NT2/D1 (cell line): ENCODE measurements at regions not wholly inside any gene's neighbourhood (a gene's known extent, or its start where the extent isn't known, plus 50 kb on each side); places are given as distances from the start of the nearest gene placed in this dataset.

ENCODE experiments used
- DNase-seq: peaks from one replicate; pipeline ENCODE4 v3.0.0-alpha.2; 2011; ENCODE audit warnings: low read depth, low spot score
- H3K27me3 ChIP-seq: 2 replicates; pipeline ENCODE4 v1.6.0; 2011; ENCODE audit warnings: mild to moderate bottlenecking; ENCODE audit not compliant: insufficient read length, insufficient read depth
- H3K36me3 ChIP-seq: 2 replicates; pipeline ENCODE4 v1.6.1; 2011; ENCODE audit warnings: mild to moderate bottlenecking, low read length, mixed read lengths; ENCODE audit not compliant: insufficient read depth, insufficient read length
- H3K4me1 ChIP-seq: 2 replicates; pipeline ENCODE4 v1.5.1; 2011; ENCODE audit not compliant: insufficient read depth, insufficient read length
- H3K4me3 ChIP-seq: 2 replicates; pipeline ENCODE4 v1.5.1; 2011; ENCODE audit warnings: low read depth; ENCODE audit not compliant: insufficient read length
- H3K9ac ChIP-seq: 2 replicates; pipeline ENCODE4 v1.6.0; 2011; ENCODE audit warnings: low read depth; ENCODE audit not compliant: insufficient read length
- H3K9me3 ChIP-seq: 2 replicates; pipeline ENCODE4 v1.5.1; 2011; ENCODE audit warnings: mild to moderate bottlenecking, low read length; ENCODE audit not compliant: insufficient read depth
- SUZ12 ChIP-seq: IDR thresholded peaks from 2 replicates; pipeline ENCODE4 v1.6.1; 2011; ENCODE audit not compliant: insufficient read length, insufficient read depth; ENCODE audit errors: extremely low read depth
- YY1 ChIP-seq: IDR thresholded peaks from 2 replicates; pipeline ENCODE4 v1.6.1; 2011; ENCODE audit not compliant: insufficient read length, insufficient read depth
- ZNF274 ChIP-seq: IDR thresholded peaks from 2 replicates; pipeline ENCODE4 v1.6.1; 2011; ENCODE audit warnings: mild to moderate bottlenecking, low read depth, low read length

DNA sequence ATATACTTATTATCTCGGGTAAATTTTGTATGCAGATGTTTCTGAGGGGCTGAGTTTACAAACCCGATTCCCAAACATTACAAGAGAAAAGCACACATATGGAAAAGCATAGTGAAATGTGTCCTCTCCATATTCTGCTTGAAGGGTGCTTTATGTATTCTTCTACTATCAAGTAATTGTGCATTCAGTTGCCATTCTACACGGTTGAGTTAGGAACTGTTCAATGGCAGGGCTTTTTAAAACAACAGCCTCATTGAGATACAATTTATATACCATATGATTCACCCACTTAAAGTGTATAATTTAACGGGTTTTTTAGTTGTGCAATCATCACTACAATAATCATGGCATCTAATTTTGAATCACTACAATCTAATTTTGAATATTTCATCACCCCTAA is 138.4 kb upstream of the DLGAP1 start:
- H3K4me3 ChIP-seq: no peak overlapping the region
- no peaks in the 10 kb centered on the region for H3K36me3 ChIP-seq
- no peaks in the 10 kb centered on the region for H3K4me1 ChIP-seq
- H3K9ac ChIP-seq: no peak overlapping the region
- H3K27me3 ChIP-seq: no peaks in the 10 kb centered on the region
- TF ChIP-seq YY1 (no peak), SUZ12 (no peak), ZNF274 (no peak)
- H3K9me3 ChIP-seq: no peaks in the 10 kb centered on the region
- DNase-seq: no peak

DNA sequence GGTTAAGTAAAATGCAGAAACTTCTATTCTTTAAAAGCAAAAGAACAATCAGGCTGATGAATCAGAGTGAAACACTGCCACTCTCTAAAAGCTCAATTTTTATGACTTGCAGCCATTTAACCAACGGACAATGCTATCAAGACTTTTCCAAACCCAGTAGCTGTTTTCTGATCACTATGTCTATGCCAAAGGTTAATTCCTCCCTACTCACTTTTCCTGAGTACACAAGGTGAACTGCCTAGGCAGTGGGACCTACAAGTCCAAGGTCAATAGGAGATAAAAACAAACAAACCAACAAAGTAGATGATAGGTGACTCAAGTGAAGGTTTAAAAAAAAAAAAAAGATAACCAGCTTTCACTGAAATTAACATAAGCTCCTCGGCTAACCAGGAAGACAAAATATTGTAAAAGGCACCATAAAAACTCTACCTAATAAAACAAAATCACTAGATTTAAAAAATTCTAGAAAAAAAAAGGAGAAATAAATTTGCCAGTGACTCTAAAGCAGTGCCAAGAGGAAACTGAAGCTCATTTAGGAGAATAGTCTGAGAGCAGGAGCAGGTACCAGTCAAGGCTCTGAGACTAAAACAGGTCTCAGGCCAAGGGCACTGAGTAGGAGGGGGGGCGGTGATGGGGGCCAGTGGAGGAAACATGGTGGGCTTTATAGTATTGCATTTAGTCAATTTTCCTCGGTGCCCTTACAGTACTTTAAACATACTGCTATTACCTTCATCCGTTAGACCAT is 134.1 kb upstream of the DLGAP1 start:
- Histone ChIP-seq H3K27me3 (no peaks in the 10 kb centered on the region), H3K4me1 (no peaks in the 10 kb centered on the region), H3K9ac (no peak overlapping the region), H3K4me3 (no peak overlapping the region), H3K9me3 (no peaks in the 10 kb centered on the region), H3K36me3 (no peaks in the 10 kb centered on the region)
- TF ChIP-seq YY1 (no peak), ZNF274 (no peak), SUZ12 (no peak)
- DNase-seq: no peak

DNA sequence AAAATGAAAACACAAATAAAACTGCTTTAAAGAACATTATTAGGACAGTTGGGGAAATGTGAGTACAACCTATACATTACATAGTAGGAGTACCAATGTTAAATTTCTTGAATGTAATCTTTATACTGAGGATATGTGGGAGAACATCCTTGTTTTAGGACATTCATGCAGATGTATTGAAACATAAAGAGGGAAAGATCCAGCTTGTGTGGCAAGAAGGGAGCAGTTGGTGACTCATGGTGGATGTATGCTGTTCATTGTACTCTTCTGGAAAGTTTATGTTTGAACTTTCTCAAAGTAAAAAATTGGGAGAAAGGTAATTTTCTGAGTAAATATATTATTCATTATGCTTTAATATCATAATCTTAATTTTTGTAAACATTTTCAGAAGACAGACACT is 132.1 kb upstream of the DLGAP1 start:
- no peak for DNase-seq
- no peaks in the 10 kb centered on the region for H3K4me1 ChIP-seq
- no peaks in the 10 kb centered on the region for H3K9me3 ChIP-seq
- H3K9ac ChIP-seq: no peak overlapping the region
- no peak for TF ChIP-seq ZNF274
- TF ChIP-seq YY1: no peak
- TF ChIP-seq SUZ12: no peak
- H3K27me3 ChIP-seq: no peaks in the 10 kb centered on the region
- H3K36me3 ChIP-seq: no peaks in the 10 kb centered on the region
- H3K4me3 ChIP-seq: no peak overlapping the region

DNA sequence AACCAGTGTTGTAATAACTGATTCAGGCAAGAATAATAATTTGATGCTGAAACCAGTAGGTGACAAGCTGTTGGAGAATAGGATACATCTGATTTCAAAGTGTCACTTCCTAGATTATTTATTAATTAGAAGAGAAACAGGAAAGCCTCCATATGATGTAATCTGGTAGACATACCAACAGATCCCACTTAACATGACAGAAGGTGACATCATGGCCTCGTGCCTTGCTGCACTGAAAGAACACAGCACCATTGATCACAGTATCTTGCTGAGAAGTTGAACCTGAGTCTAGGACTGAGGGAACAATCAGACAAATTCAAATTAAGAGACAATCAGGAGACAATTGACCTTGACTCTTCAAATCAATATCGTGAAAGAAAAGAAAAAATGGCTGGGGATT is 131.6 kb upstream of the DLGAP1 start:
- Histone ChIP-seq H3K9ac (no peak overlapping the region), H3K4me1 (no peaks in the 10 kb centered on the region), H3K4me3 (no peak overlapping the region), H3K36me3 (no peaks in the 10 kb centered on the region), H3K27me3 (no peaks in the 10 kb centered on the region), H3K9me3 (no peaks in the 10 kb centered on the region)
- no peak for DNase-seq
- TF ChIP-seq YY1 (no peak), SUZ12 (no peak), ZNF274 (no peak)

DNA sequence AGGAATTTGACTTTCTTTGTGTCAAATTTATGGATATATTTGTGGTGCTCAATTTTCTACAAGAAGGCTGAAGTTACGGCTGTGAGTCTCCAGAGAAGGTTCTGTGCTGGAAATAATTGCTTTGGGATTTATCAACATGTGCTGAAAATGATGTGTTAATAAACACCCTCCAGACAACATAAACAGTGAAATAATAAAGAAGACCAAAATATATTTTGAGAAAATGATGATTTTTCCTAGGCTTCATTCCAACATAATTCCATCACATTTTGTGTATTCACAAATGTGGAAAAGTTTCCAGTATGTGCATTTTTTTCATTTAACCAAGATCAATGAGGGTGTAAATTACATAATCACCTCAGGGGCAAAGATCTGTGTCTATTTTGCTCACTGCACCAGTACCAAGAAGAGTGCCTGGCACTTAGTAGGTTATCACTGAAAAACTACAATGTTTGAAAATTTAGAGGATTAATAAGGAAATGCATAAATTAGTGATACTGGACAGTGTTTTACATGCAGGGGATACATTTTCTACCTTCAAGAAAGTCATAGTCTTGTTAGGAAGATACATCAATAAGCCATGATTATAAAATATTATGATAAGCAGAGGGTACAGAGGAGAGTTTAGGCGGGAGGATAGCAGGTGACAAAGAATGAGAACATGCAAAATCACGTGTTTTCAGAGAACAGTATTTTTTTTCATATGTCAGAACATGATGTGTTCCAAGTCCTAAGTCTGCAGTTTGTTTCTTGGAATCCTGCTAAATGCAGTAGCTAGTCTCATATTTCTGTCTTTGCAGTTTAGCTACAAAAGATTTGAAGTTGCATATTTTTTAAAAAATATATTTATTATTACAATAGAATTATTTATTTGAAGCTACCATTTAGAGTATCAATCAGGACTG is 127.6 kb upstream of the DLGAP1 start:
- H3K9me3 ChIP-seq: no peaks in the 10 kb centered on the region
- no peak overlapping the region for H3K9ac ChIP-seq
- DNase-seq: no peak
- no peak overlapping the region for H3K4me3 ChIP-seq
- no peaks in the 10 kb centered on the region for H3K27me3 ChIP-seq
- TF ChIP-seq ZNF274 (no peak), YY1 (no peak)
- H3K4me1 ChIP-seq: no peaks in the 10 kb centered on the region
- H3K36me3 ChIP-seq: no peaks in the 10 kb centered on the region

DNA sequence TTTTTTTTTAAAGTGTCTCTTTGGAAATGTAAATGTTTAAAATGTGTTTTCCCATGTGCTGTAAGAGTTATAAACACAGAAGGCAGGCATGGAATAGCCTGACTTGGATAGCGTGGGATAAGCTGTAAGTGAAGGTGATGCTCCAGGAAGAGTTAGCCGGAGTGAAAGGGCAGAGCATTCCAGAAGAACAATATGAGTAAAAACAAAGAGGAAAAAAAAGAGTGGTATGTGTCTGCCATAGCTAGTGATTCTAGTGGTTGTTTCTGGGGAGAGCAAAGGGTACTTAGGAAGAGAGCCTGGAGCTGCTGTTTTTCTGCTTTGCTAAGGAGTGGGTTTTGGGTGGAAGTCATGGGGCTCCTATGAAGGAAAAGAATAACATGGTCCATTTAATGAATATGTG is 126.9 kb upstream of the DLGAP1 start:
- Histone ChIP-seq H3K9ac (no peak overlapping the region), H3K9me3 (no peaks in the 10 kb centered on the region), H3K4me1 (no peaks in the 10 kb centered on the region), H3K27me3 (no peaks in the 10 kb centered on the region), H3K36me3 (no peaks in the 10 kb centered on the region), H3K4me3 (no peak overlapping the region)
- DNase-seq: no peak
- TF ChIP-seq SUZ12 (no peak), ZNF274 (no peak), YY1 (no peak)

DNA sequence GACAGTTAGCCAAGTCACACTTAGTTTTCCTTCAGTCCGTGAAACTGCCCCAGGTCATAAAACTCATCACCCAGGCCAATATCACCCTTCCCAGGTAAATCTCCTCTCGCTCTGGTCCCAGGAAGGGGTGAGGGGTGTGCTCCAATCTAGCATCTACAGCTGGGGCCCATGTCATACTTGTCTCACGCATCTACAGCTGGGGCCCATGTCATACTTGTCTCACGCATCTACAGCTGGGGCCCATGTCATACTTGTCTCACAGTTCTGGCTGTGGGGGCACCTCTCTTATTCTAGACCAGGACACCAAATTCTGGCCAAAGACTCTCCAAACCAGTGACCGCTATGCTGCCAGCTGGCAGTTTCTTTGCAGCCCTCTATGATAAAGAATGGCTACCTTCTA is 123.3 kb upstream of the DLGAP1 start:
- Histone ChIP-seq H3K36me3 (no peaks in the 10 kb centered on the region), H3K9ac (no peak overlapping the region), H3K4me3 (no peak overlapping the region), H3K27me3 (no peaks in the 10 kb centered on the region), H3K4me1 (no peaks in the 10 kb centered on the region), H3K9me3 (peaks cover 11% of the 10 kb centered on the region; the same call in 1 of the 2 replicates)
- DNase-seq: no peak
- TF ChIP-seq ZNF274 (no peak), YY1 (no peak), SUZ12 (no peak)
